H9 (cell line): ENCODE measurements at regions not wholly inside any gene's neighbourhood (a gene's known extent, or its start where the extent isn't known, plus 50 kb on each side); places are given as distances from the start of the nearest gene placed in this dataset.

Experiments
- DNase-seq: peaks from one replicate; pipeline ENCODE4 v3.0.0-alpha.2; 2017
- H2AFZ ChIP-seq: one replicate; pipeline ENCODE4 v1.6.1; 2013; ENCODE audit warnings: mild to moderate bottlenecking, low read length, control low read depth, moderate library complexity
- H2AK5ac ChIP-seq: 2 replicates; pipeline ENCODE4 v1.6.1; 2013; ENCODE audit warnings: low read length, control low read depth, mixed read lengths; ENCODE audit not compliant: insufficient read length
- H2BK120ac ChIP-seq: one replicate; pipeline ENCODE4 v1.6.1; 2013; ENCODE audit warnings: low read depth, mild to moderate bottlenecking, low read length, control low read depth, inconsistent platforms; ENCODE audit not compliant: poor library complexity, severe bottlenecking
- H2BK12ac ChIP-seq: 2 replicates; pipeline ENCODE4 v1.6.1; 2013; ENCODE audit warnings: low read length, control low read depth, mixed read lengths, low read depth; ENCODE audit not compliant: insufficient read length
- H2BK15ac ChIP-seq: 2 replicates; pipeline ENCODE4 v1.6.1; 2013; ENCODE audit warnings: low read depth, low read length, control low read depth
- H2BK20ac ChIP-seq: one replicate; pipeline ENCODE4 v1.6.1; 2013; ENCODE audit warnings: low read depth, mild to moderate bottlenecking, low read length, control low read depth, inconsistent platforms; ENCODE audit not compliant: poor library complexity, severe bottlenecking
- H2BK5ac ChIP-seq: 2 replicates; pipeline ENCODE4 v1.6.1; 2013; ENCODE audit warnings: low read length, control low read depth, mixed read lengths; ENCODE audit not compliant: insufficient read length
- H3K14ac ChIP-seq: 2 replicates; pipeline ENCODE4 v1.6.1; 2013; ENCODE audit warnings: low read length, control low read depth; ENCODE audit not compliant: insufficient read depth
- H3K18ac ChIP-seq: 2 replicates; pipeline ENCODE4 v1.6.1; 2013; ENCODE audit warnings: low read depth, mild to moderate bottlenecking, mixed read lengths, low read length, control low read depth; ENCODE audit not compliant: insufficient read length
- H3K23ac ChIP-seq: 2 replicates; pipeline ENCODE4 v1.6.1; 2013; ENCODE audit warnings: low read length, control low read depth, mixed read lengths, low read depth; ENCODE audit not compliant: insufficient read length
- H3K23me2 ChIP-seq: 2 replicates; pipeline ENCODE4 v1.6.1; 2013; ENCODE audit warnings: low read depth, mild to moderate bottlenecking, mixed read lengths, low read length, control low read depth; ENCODE audit not compliant: insufficient read length, poor library complexity, severe bottlenecking
- H3K27ac ChIP-seq: 2 replicates; pipeline ENCODE4 v1.5.1; 2013; ENCODE audit warnings: low read length, control low read depth, mixed read lengths, low read depth; ENCODE audit not compliant: insufficient read length
- H3K27me3 ChIP-seq: 2 replicates; pipeline ENCODE4 v1.6.1; 2013; ENCODE audit warnings: low read length, control low read depth, inconsistent platforms; ENCODE audit not compliant: insufficient read depth
- H3K4ac ChIP-seq: 2 replicates; pipeline ENCODE4 v1.6.1; 2013; ENCODE audit warnings: low read depth, mild to moderate bottlenecking, control low read depth, inconsistent platforms, low read length, moderate library complexity
- H3K4me1 ChIP-seq: 2 replicates; pipeline ENCODE4 v1.6.1; 2013; ENCODE audit warnings: low read length, control low read depth, inconsistent platforms; ENCODE audit not compliant: insufficient read depth
- H3K4me2 ChIP-seq: 2 replicates; pipeline ENCODE4 v1.6.1; 2013; ENCODE audit warnings: low read length, control low read depth, mixed read lengths; ENCODE audit not compliant: insufficient read length, insufficient read depth
- H3K56ac ChIP-seq: 2 replicates; pipeline ENCODE4 v1.6.1; 2013; ENCODE audit warnings: low read depth, mild to moderate bottlenecking, mixed read lengths, low read length, control low read depth; ENCODE audit not compliant: insufficient read length
- H3K79me1 ChIP-seq: 2 replicates; pipeline ENCODE4 v1.6.1; 2013; ENCODE audit warnings: low read depth, mild to moderate bottlenecking, moderate library complexity, low read length, control low read depth, inconsistent platforms; ENCODE audit not compliant: insufficient read depth, poor library complexity, severe bottlenecking
- H3K79me2 ChIP-seq: 2 replicates; pipeline ENCODE4 v1.6.1; 2013; ENCODE audit warnings: low read length, control low read depth, inconsistent platforms; ENCODE audit not compliant: insufficient read depth
- H3K9ac ChIP-seq: 2 replicates; pipeline ENCODE4 v1.6.1; 2013; ENCODE audit warnings: low read length, control low read depth, mixed read lengths; ENCODE audit not compliant: insufficient read length; ENCODE audit errors: extremely low read depth
- H3K9me3 ChIP-seq: one replicate; pipeline ENCODE4 v1.6.1; 2013; ENCODE audit warnings: low read depth, low read length, inconsistent platforms; ENCODE audit not compliant: control insufficient read depth
- H3T11ph ChIP-seq: one replicate; pipeline ENCODE4 v1.6.1; 2013; ENCODE audit warnings: mild to moderate bottlenecking, low read length, control low read depth, inconsistent platforms
- H4K20me1 ChIP-seq: one replicate; pipeline ENCODE4 v1.6.1; 2013; ENCODE audit not compliant: control insufficient read depth, insufficient read length, insufficient read depth
- H4K5ac ChIP-seq: 2 replicates; pipeline ENCODE4 v1.6.1; 2013; ENCODE audit warnings: low read depth, mild to moderate bottlenecking, mixed read lengths, low read length, control low read depth; ENCODE audit not compliant: insufficient read length
- H4K8ac ChIP-seq: replicated peaks from 2 replicates; pipeline ENCODE4 v1.6.1; 2013; ENCODE audit warnings: low read length, control low read depth, mixed read lengths, low read depth; ENCODE audit not compliant: insufficient read length
- H4K91ac ChIP-seq: 2 replicates; pipeline ENCODE4 v1.6.1; 2013; ENCODE audit warnings: low read depth, mild to moderate bottlenecking, moderate library complexity, mixed read lengths, low read length, control low read depth; ENCODE audit not compliant: insufficient read length
- H3K27ac Mint-ChIP-seq, 3 experiments: 2 replicates in 2 of 3; 3 replicates in 1 of 3; pipeline ENCODE4 v1.8.0; 2020 to 2021; ENCODE audit warnings: mixed read lengths in 3 of 3, mild to moderate bottlenecking in 1 of 3, moderate library complexity in 1 of 3
- H3K27me3 Mint-ChIP-seq: 2 replicates; pipeline ENCODE4 v1.8.0; 2021; ENCODE audit warnings: low read depth, mild to moderate bottlenecking, moderate library complexity, mixed read lengths
- H3K36me3 Mint-ChIP-seq, 3 experiments: 2 replicates in 2 of 3; 3 replicates in 1 of 3; pipeline ENCODE4 v1.8.0; 2020 to 2021; ENCODE audit warnings: low read depth in 3 of 3, mixed read lengths in 3 of 3; ENCODE audit not compliant: insufficient read depth in 1 of 3
- H3K4me1 Mint-ChIP-seq, 2 experiments: 2 replicates each; pipeline ENCODE4 v1.8.0; 2020; ENCODE audit warnings: mixed read lengths in 2 of 2
- H3K4me3 Mint-ChIP-seq, 2 experiments: 2 replicates in 1 of 2; 3 replicates in 1 of 2; pipeline ENCODE4 v1.8.0; 2020 to 2021; ENCODE audit warnings: mild to moderate bottlenecking in 2 of 2, mixed read lengths in 2 of 2, moderate library complexity in 1 of 2
- H3K9me3 Mint-ChIP-seq, 2 experiments: 2 replicates in 1 of 2; 3 replicates in 1 of 2; pipeline ENCODE4 v1.8.0; 2020; ENCODE audit warnings: mild to moderate bottlenecking in 2 of 2, mixed read lengths in 2 of 2, moderate library complexity in 1 of 2
- CTCF ChIP-seq: fragments of 200-600 bp; sonication (generic); conservative IDR thresholded peaks from 3 replicates; pipeline ENCODE4 v1.8.0; 2021; ENCODE audit warnings: antibody characterized with exemption, mild to moderate bottlenecking
- WGBS: extraction: QIAGEN DNeasy Blood & Tissue Kit; methylation state at CpG from one replicate; pipeline ENCODE4 v1.1.7; 2013; ENCODE audit warnings: missing lambda C conversion rate, low lambda C conversion rate, mixed read lengths; ENCODE audit not compliant: insufficient read length; ENCODE audit errors: extremely low coverage; 5-methylcytosine and 5-hydroxymethylcytosine counted together

GRCh38 chr10:104559935-104560334 lies 81.2 kb upstream of the SORCS3 start:
- Histone ChIP-seq H4K5ac (no peak overlapping the region), H3K4me1 (no peaks in the 10 kb centered on the region), H3K23ac (no peak overlapping the region), H2BK20ac (no peak overlapping the region), H3K79me1 (no peaks in the 10 kb centered on the region), H3K18ac (no peak overlapping the region), H3K14ac (no peak overlapping the region; the same call in 1 of the 2 replicates), H2BK12ac (no peak overlapping the region), H4K8ac (no peak overlapping the region), H3T11ph (no peak overlapping the region), H2BK120ac (no peak overlapping the region), H2BK15ac (no peak overlapping the region), H3K4ac (no peak overlapping the region), H3K4me2 (no peak overlapping the region), H4K91ac (no peak overlapping the region), H3K56ac (no peak overlapping the region), H3K27ac (no peak overlapping the region), H2AFZ (no peak overlapping the region), H2BK5ac (no peak overlapping the region), H3K23me2 (no peaks in the 10 kb centered on the region), H3K27me3 (no peaks in the 10 kb centered on the region), H3K9ac (no peak overlapping the region), H3K9me3 (no peaks in the 10 kb centered on the region), H2AK5ac (no peak overlapping the region), H4K20me1 (no peaks in the 10 kb centered on the region), H3K79me2 (no peaks in the 10 kb centered on the region)
- no peak for TF ChIP-seq CTCF
- Mint-ChIP-seq H3K4me1 (peaks cover 0 to 3% of the 10 kb centered on the region in 2 experiments; a peak in 1 of 4 replicates), H3K27ac (peak overlapping the region in 1 of 3 experiments; percentile 78; a peak in 1 of 7 replicates), H3K27me3 (peaks cover 10% of the 10 kb centered on the region), H3K4me3 (no peak overlapping the region), H3K9me3 (peaks cover 0 to 3% of the 10 kb centered on the region in 2 experiments; a peak in 1 of 5 replicates), H3K36me3 (no peaks in the 10 kb centered on the region)
- WGBS = no CpG with 5 or more reads among the region's 5 CpGs
- DNase-seq = no peak
